ENCODE measurements at regions not wholly inside any gene's neighbourhood (a gene's known extent, or its start where the extent isn't known, plus 50 kb on each side); places are given as distances from the start of the nearest gene placed in this dataset.
"Not testable (repeated sequence)": the region's sequence is repeated elsewhere in the genome, so short reads cannot be mapped to it uniquely, and the experiment has no call there.

DNA sequence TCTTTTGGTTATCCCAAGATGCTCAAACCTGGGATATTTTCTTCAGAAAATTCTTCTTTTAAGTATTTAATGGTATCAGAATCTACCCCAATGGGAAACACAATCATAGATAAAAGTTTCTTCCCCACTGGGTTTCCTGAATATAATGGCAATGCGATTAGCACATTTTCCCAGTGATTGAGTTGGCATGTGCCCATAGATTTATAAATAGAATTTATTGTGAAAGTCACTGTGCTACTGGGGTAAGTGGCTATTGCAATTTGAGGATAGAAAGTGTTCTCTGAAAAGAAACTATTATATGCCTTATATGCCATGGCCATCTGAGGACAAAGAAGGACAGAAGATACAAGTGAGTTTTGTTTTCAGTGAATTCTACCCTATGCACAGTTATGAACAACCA, 99.0 kb upstream of the RBMS3 start:
- Mint-ChIP-seq H3K27me3 (ENCODE audit: unreplicated experiment) (peaks cover 1% of the 10 kb centered on the region), H3K36me3 (ENCODE audit: low read depth, unreplicated experiment) (no peaks in the 10 kb centered on the region), H3K4me3 (ENCODE audit: unreplicated experiment) (no peak overlapping the region), H3K27ac (ENCODE audit: unreplicated experiment) (no peak overlapping the region), H3K9me3 (ENCODE audit: unreplicated experiment) (no peaks in the 10 kb centered on the region), H3K4me1 (ENCODE audit: unreplicated experiment) (no peaks in the 10 kb centered on the region)
- no peak for DNase-seq (ENCODE audit: low spot score)
- TF ChIP-seq, protein P1, sequence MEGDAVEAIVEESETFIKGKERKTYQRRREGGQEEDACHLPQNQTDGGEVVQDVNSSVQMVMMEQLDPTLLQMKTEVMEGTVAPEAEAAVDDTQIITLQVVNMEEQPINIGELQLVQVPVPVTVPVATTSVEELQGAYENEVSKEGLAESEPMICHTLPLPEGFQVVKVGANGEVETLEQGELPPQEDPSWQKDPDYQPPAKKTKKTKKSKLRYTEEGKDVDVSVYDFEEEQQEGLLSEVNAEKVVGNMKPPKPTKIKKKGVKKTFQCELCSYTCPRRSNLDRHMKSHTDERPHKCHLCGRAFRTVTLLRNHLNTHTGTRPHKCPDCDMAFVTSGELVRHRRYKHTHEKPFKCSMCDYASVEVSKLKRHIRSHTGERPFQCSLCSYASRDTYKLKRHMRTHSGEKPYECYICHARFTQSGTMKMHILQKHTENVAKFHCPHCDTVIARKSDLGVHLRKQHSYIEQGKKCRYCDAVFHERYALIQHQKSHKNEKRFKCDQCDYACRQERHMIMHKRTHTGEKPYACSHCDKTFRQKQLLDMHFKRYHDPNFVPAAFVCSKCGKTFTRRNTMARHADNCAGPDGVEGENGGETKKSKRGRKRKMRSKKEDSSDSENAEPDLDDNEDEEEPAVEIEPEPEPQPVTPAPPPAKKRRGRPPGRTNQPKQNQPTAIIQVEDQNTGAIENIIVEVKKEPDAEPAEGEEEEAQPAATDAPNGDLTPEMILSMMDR (IDR thresholded peaks at IDR 0.05; ENCODE audit: unreplicated experiment): no peak

DNA sequence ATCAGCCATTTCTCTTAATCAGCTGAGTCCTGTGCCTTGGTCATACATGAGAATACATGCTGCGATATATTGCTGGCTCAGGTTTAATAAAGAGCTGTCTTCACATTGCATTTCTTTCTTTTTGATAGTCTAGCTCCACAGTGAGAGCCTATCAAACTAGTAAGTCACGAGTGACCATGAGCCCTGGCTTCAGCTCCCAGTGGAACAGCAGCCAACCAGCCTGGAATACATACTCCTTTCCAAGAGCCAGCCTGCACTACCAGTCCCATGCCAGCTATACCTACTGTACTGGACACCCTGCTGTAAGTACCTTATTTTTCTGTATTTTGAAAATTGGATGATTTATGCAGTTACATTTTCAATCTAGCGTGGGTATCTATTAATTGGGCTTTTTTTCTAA, 98.0 kb upstream of the RBMS3 start:
- H3K4me3 Mint-ChIP-seq (ENCODE audit: unreplicated experiment); H3K4me1 Mint-ChIP-seq (ENCODE audit: unreplicated experiment): not testable (repeated sequence)

DNA sequence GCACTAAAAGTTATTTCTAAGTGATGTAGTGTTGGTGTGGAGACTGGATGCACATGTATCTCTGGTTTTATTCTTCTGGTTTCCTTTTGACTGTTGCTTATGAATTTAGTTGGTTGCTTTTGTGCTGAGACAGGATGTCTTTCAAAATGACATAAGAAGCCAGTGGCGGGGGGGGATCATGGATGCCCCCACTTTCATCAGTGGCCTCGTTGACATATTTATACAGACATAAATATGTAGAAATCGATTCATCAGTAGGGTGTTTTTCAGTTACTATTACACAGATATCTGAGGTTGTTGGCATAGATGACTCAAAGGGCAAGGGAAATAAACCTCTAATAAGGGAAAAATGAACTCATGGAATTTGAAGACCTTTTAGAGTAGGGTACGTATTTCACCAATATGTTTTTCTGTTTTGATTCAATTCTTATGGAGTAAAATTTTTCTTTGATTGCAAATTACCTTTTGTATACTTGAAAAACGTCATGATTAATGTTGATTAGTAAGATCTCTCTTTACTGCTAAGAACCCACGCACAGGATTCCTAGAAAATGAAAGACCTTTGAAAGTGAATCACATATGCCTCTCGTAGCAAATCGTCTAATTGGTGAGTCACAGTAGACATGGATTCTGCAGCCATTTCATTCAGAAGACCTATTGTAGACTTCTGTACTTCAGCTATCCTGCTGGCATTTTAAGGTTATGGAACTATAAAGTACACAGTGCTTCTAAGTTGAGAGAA, 97.4 kb upstream of the RBMS3 start:
- Mint-ChIP-seq H3K27me3 (ENCODE audit: unreplicated experiment) (peaks cover 1% of the 10 kb centered on the region), H3K27ac (ENCODE audit: unreplicated experiment) (no peak overlapping the region), H3K9me3 (ENCODE audit: unreplicated experiment) (no peaks in the 10 kb centered on the region), H3K4me1 (ENCODE audit: unreplicated experiment) (no peaks in the 10 kb centered on the region), H3K4me3 (ENCODE audit: unreplicated experiment) (no peak overlapping the region), H3K36me3 (ENCODE audit: low read depth, unreplicated experiment) (no peaks in the 10 kb centered on the region)
- DNase-seq (ENCODE audit: low spot score): no peak
- TF ChIP-seq, protein P1 (IDR thresholded peaks at IDR 0.05; ENCODE audit: unreplicated experiment): no peak

More for the DNA sequence above, 98.0 kb upstream of the RBMS3 start:
- not testable (repeated sequence) for DNase-seq (ENCODE audit: low spot score); H3K36me3 Mint-ChIP-seq (ENCODE audit: low read depth, unreplicated experiment); H3K27me3 Mint-ChIP-seq (ENCODE audit: unreplicated experiment); H3K9me3 Mint-ChIP-seq (ENCODE audit: unreplicated experiment); H3K27ac Mint-ChIP-seq (ENCODE audit: unreplicated experiment)

DNA sequence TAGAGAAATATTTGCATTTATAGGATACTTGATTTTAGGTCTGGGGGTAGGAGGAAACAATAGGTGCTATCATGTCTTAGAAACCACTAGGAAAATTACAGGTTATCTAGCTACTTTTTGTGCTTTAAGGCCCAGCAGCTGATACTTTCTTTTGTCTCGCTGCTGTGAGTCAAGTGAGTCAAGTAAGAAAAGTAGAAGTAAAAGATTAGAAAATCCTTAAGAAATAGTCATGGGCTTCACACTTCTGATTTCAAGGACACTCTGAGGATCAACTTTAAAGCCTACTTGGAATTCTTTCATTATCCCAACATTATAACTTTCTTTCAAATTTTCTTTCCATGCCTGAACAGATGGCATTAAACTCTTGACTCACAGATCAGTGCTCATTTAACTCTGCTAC, 95.2 kb upstream of the RBMS3 start:
- H3K36me3 Mint-ChIP-seq (ENCODE audit: low read depth, unreplicated experiment): no peaks in the 10 kb centered on the region
- TF ChIP-seq, protein P1 (IDR thresholded peaks at IDR 0.05; ENCODE audit: unreplicated experiment): no peak
- no peak overlapping the region for H3K27ac Mint-ChIP-seq (ENCODE audit: unreplicated experiment)
- no peaks in the 10 kb centered on the region for H3K4me1 Mint-ChIP-seq (ENCODE audit: unreplicated experiment)
- no peaks in the 10 kb centered on the region for H3K9me3 Mint-ChIP-seq (ENCODE audit: unreplicated experiment)
- no peak for DNase-seq (ENCODE audit: low spot score)
- H3K4me3 Mint-ChIP-seq (ENCODE audit: unreplicated experiment): no peak overlapping the region
- no peaks in the 10 kb centered on the region for H3K27me3 Mint-ChIP-seq (ENCODE audit: unreplicated experiment)

DNA sequence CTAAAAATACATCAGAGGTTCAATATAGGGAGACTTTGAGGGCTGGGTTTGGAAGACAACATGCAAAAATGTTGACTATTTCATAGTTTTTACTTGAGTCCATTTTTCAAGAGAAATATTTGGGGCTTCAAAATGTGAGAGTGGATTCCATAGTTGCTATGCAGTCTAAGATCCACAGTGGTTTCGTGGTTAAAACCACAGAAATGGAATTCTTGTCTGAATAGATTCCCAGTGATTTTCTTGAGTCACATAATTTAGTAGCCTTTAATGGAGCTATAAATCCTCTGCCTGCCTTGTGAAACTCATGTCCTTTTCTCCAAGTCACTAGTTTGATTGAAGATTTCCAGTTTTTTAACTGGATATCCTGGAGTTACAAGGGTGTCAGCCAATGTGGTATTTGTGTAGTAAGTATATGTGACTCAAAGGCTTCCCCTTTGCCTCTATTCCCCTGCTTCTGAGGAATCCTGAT, 94.7 kb upstream of the RBMS3 start:
- no peaks in the 10 kb centered on the region for H3K36me3 Mint-ChIP-seq (ENCODE audit: low read depth, unreplicated experiment)

More for the DNA sequence above, 94.7 kb upstream of the RBMS3 start:
- no peak for DNase-seq (ENCODE audit: low spot score)
- Mint-ChIP-seq H3K4me1 (ENCODE audit: unreplicated experiment) (no peaks in the 10 kb centered on the region), H3K27ac (ENCODE audit: unreplicated experiment) (no peak overlapping the region), H3K9me3 (ENCODE audit: unreplicated experiment) (no peaks in the 10 kb centered on the region), H3K4me3 (ENCODE audit: unreplicated experiment) (no peak overlapping the region), H3K27me3 (ENCODE audit: unreplicated experiment) (no peaks in the 10 kb centered on the region)
- TF ChIP-seq, protein P1 (IDR thresholded peaks at IDR 0.05; ENCODE audit: unreplicated experiment): no peak
